HG03439 (cell line): ENCODE measurements at regions not wholly inside any gene's neighbourhood (a gene's known extent, or its start where the extent isn't known, plus 50 kb on each side); places are given as distances from the start of the nearest gene placed in this dataset.

Experiments
- ATAC-seq: cut with Tn5 transposase; IDR thresholded peaks from one replicate; pipeline ENCODE4 v1.9.1; 2021; ENCODE audit warnings: mild to moderate bottlenecking, moderate library complexity; ENCODE audit not compliant: unreplicated experiment

DNA sequence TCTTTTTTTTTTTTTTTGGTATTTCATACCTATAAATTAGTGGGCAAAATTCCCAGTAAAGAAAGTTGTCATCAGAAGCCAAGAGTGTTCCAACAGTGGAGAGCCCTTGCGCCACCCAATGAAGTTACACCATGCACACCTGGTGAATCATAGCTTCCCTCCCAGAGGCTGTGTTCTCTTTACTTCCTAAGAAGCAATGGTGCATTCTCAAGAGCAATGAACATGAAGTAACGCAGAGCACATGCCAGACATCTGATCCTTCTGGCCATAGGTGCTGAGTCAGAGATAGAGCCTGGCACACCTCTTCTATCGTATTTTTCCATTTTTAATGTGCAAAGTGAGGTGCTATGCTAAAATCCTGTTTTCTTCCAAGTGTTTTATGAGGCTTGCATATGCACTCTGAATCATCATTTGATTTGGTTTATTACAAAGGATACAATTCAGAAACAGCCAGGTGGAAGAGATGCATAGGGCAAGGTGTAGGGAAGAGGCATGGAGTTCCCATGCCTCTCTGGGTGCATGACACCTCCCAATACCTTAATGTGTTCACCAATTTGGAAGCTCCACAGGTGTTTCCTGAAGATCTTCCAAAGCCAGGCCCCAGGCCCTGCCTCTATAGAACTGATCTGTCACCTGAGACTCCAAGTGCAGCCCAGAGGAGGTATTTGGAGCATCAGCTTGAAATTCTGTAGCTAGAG is 408.0 kb downstream of the SIPA1L2 start:
- ATAC-seq, result no peak

DNA sequence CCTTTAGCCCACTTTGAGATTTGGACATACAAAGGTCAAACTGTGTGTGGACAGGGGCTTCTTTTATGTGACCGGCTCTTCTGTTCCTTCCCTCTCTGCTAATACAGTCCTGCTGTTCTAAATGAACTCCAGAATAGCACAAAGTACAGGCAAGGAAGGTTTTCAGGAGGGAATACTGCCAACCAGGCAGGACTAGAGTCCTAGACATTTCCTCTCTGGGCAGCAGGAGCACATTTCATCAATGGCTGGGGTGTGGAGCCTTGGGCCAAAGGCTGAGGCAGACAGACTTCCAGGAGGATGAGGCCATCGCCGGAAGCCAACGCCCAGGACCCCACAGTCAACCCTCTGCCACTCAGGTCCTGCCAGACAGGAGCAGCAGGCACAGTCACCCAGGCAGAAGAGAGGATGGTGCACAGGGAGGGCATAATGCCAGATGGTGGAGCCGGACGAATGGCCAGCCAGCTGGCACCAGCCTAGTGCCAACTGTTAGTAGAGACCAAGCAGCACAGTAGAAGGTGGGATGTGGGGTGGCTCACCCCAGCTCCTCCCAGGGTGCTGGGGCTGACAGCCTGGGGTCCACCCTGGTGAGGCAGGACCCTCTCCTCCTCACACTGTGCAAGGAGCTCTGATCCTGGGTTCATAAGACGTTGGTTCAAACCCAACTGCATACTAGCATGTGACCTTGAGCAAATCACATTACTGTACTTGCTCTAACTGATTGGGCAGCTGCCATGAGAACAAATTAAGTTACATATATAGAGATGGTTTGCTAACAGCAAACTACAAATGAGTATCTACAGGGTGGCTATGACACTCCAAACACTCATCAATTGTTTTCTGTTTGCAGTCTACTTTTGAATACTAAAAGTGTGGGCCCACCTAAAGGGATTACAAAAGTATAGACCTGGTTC is 410.7 kb downstream of the SIPA1L2 start:
- no peak for ATAC-seq

DNA sequence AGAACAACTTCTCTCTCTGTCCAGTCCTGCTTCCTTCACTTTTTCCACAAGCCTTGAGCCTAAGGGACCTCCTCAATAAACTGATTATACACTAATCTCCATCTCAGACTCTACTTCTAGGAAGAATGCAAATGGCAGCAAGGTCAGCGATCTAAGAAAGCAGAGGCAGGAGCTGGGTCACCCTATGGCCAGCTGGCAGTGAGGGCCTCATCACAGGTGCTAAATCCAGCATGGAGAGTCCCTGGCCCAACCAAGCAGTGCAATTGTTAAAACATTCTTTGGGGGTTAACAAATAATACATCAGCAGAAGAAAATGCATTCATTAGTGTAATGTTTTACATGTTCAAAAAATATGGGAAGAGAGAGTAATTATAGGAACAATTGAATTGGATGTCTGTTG is 416.0 kb downstream of the SIPA1L2 start:
- ATAC-seq, result no peak

DNA sequence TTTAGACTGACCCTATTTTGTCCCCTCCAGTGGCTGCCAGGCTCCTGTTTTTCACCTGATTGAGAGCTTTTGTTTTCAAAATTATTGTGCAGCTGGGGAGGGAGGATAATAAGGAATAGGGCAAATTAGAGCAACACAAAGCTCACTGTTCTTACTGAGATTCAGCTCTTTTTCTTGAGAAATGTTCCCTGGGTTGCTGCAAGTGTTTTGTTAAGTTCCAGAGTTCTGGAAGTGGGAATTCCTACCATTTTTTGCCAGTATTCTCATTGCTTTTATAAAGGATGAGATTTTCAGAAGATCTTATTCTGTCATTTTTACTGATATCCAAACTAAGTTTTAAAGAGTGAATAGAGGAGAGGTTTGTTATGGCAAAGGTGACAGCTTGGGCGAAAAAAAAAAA is 417.7 kb downstream of the SIPA1L2 start:
- ATAC-seq, result no peak

DNA sequence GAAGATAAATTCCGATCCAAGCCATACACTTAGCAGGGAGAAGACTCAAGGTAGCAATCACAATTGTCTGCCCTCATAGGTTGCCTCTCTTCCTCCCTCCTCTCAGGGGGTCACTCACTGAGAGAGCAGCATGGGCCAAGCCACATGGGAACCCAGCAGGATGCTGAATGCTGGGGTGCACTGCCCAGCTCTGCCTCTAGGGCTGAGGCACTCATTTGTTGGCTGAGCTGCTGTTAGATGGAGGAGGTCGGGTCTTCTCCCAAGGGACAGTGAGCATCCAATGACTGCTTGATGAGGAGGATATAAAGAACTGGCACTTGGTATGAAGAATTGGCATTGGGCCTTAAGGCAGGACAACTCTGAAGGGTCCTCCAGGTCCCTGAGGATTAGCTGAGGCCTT is 418.8 kb downstream of the SIPA1L2 start:
- ATAC-seq, result no peak

DNA sequence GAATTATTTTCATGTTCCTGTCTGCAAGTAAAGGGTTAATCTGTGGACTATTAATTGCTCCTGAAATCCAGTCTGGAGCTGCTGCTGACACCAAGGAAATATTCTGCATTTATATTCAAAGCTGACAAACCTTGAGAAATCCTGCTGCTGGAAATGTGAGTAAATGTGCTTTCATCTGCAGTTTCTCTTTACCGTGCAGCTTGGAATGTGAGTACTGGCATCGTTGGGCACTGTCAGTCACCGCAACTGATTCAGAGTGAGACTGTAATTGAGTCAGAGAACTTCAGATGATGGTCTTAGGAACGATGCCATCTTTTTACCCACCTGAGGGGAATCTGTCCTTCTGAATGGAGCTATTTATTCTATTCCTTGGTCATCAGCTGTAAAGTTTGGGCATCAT is 420.6 kb downstream of the SIPA1L2 start:
- ATAC-seq, result no peak

DNA sequence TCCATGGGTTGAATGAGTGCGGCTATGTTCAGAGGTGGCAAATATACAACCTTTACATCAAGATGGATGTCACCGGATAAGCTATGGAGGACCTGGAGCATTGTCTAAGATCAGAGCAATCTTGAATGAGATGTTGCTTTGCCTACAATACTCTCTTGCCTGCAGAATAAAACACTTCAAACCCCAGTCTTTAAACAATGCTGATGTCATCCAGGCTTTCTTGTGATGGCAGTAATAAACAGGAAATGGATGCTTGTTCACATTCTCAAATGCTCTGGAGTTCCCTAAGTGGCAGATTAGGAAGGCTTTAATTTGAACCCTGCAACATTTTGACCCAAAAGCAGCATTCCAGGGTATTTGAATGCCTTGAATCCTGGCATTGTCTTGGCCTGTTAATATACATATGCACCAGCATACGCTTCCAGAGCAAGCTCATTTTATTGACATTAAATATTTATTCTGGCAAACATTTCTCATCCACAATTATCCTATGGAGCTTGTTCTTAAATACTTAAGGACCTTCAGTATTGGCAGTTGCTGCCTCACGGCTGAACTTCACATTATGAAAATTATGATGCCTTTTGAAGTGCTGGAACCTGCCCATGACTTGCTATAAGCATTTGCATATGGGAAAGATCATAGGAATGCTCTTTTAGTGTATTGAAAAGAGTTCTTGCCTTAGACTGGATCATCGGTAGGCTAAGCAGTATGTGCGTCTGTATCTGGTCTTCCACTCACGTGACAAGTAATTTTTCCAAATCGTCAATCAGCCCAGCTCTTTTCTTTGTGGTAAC is 422.7 kb downstream of the SIPA1L2 start:
- ATAC-seq, result no peak

DNA sequence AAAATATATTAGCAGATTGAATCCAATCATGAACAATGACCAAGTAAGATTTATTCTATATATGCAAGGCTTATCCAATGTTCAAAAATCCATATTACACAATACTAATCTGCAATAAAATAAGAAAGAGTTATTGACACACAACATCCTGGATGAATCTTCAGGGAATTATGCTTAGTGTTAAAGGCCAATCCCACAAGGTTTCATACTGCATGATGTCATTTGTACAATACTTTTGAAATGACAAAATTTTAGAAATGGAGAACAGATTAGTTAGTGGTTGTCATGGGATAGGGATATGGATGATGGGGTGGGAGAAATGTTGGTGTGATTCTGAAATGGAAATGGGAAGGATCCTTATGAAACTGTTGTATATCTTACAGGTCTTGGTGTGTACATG is 425.7 kb downstream of the SIPA1L2 start:
- no peak for ATAC-seq

DNA sequence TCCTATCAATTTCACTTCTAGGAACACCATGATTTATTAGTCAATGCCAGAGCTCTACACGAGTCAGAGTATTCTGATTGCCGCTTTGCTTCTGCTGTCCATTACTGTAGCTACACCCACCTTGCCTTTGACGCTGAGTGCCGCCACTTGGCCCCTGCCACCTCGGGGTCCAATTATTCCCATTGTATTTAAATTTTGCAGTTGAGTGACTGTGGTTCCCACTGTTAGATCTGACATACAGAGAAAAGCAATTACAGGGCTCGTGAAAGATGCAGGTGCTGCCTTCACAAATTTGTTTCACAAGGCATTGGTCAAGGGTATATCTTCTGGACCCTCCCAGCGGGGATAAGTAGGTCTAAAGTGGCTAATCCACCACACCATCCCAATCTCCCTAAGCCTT is 428.9 kb downstream of the SIPA1L2 start:
- ATAC-seq, result no peak

DNA sequence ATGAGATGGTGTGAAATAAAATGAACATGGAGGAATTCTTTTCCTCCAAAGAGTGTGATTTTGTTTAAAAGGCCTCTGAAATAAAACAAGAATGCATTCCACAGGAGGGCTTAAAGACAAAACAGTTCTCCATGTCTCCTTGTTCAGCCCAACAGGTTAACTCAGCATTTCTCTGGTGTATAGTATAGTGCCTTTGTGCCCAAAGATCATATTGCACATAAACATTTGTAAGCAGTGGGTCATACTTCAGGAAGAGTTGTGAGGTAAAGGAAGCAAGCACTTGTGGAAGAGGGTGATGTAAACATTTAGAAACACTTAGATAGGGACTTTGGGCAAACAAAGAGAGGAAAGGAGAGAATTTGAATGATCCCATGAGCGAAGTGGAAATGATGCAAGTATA is 433.9 kb downstream of the SIPA1L2 start:
- ATAC-seq, result no peak

DNA sequence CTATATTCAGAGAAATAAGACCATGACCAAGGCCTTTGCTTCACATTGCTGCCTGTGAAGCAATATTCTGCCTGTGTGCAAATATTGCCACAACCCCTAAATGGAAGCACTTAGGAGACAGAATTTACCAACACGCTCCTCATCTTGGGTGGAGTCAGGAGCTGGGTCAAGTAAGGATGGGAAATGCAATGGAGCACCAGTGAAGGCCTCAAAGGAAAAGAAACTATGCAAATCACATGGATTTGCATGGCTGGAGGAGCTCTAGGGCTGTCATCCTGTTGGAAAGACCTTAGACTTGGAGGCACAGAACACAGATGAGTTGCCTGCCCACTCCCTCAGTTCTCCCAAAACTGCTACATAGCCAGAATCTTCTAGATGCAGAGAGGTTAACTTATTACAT is 435.5 kb downstream of the SIPA1L2 start:
- no peak for ATAC-seq

DNA sequence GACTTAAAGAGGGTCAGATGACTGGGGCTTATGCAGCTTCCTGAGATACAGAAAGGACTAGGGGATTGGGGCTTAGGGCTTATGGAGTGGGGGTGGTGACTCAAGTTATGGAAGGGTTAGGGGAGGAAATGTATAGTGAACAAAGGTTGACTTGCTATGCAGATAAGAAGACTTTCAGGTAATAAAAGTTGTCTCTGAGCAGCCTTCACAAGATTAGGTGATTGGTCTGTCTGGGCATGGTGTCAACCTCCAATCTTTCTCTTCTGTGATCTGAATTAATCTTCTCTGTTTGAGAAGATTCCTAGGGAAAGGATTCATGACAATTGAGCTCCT is 436.5 kb downstream of the SIPA1L2 start:
- ATAC-seq, result no peak

DNA sequence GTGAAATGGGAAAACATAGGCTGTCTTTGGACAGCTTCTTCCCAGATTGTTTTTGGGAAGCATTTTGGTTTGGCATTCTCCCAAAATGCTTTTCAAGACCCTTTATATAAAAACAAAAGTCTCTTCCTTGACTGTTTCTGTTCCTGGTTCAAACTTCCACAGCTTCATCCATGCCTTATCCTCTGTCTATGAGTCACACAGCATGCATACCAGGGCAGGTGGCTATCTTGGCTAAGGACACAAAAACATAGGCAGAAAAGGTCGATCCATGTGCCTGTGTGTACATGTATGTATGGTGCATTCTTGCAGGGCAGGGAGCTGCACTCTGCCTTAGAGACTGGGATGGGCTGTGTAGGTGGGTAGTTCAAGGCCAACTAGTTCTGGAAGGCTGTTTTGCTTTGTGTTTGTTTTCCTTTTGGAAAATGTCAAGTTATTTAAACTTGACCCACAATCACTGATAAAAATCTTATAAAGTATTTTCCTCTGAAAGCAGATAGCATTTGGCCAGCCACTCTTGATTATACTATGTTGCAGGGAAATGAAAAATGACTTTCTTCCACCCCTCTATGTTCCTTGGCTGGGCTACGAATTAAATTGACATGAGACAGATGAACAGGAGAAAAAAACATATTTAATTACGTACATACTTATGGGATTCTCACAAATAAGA is 437.0 kb downstream of the SIPA1L2 start:
- ATAC-seq, result no peak

DNA sequence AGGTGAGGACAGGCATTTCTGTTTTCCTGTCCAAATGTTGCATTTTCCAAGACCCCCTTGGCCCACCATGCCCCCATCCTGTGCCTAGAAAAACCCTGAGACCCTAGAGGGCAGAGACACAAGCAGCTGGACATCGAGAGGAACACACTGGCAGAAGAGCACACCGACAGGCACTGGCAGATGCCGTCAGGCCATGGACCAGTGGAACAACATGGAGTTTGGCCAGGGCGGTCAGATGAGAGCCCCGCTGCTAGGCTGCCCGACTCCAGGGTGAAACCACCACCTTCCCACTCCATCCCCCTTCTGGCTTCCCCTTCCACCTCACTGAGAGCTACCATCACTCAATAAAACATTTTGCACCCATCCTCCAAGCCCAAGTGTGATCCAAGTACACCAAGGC is 438.4 kb downstream of the SIPA1L2 start:
- no peak for ATAC-seq

DNA sequence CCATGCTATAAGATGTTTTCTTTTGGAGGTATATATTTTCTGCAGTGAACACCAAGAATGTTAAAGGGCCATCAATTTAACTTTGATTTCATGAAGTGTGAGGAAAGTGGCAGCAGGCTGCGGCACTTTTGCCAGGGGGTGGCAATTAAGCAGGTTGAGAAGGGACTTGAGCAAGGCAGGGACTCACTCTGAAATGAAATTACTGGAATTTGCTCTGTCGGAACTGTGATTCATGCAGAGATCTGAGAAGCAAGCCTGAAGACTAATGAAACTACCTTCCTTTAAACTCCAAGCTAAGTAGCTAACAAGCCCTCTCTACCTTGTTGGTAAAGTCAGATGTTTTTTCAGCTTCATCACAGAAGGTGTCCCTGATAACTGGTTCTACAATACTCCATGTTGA is 441.6 kb downstream of the SIPA1L2 start:
- no peak for ATAC-seq

DNA sequence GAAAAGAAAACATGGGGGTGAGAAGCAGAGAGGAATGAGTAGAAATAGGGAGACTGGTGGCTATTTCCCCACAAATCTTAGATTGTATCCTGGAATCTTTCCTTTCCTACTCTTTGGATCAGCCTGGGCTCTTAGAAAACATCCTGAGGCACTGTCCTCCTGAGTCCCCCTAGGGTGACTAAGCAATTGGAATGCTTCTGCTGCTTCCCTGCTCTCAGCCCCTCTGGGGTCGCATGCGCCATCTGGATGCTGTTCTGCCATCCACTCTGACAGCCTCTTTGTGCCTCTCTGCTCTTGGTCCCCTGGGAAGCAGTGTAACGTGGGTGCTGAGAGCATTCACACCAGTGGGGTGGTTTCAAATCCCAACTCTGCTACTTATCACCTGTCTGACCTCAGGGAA is 443.0 kb downstream of the SIPA1L2 start:
- ATAC-seq, result no peak

DNA sequence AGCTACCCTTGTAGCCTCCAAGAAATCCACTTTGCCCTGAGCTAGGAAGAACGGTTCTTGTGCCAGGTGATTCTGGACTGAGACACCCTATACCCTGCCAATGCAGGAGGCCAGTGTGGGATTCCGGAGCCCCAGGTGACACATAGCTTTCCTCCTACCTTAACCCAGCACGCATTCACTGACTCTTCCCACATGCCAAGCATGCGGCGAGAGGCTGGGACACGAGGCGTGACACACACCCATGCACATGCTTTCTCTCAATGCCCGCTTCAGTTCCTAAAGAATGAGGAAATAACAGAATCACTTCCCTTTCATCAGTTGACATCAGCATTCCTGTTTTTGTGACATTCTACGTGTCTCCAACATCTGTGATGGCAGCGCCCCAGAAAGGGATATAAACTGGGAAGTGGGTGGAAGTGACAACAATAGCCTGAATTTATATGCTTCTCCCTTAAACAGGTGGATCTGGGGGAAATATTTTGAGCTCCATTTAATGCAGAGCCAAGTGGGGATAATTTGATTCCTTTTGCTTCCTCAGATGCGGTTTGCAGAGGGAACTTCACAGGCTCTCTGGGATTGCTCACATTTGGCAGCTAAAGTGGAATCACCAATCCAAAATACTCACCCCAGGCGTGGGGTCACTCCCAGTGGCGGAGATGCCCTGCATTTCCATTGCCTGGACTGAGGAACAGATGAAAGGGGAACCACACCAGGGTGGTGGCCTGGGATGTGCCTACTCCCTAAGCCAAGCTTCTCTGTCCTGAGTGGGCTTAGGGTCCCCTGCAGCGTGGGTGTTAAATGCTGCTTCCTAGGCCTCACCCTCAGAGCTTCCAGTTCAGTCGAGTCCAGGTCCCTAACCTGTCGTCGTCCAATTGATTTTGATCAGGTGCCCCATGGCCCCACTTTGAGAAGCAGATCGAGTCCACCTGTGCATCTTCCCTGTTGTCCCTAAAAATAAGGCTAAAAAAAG is 445.1 kb downstream of the SIPA1L2 start:
- ATAC-seq, result no peak

DNA sequence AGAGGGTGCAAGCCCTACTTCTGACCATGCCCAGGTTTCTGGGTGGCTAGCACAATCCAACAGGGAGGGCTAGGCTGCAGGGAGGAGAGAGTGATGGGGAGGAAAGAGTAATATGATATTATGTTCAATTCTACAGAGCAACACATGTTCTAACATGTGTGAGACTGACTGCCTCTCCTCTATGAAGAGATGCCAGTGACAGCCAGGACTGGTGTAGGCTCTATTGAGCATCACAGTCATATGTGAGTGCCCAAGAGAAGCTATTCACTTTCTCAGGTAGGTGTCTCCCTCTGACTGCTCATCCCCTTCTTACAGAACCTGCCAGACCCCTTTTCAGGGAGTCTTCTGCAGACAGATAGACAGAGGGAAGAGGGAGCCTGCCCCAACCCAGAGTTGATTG is 446.1 kb downstream of the SIPA1L2 start:
- ATAC-seq, result no peak

DNA sequence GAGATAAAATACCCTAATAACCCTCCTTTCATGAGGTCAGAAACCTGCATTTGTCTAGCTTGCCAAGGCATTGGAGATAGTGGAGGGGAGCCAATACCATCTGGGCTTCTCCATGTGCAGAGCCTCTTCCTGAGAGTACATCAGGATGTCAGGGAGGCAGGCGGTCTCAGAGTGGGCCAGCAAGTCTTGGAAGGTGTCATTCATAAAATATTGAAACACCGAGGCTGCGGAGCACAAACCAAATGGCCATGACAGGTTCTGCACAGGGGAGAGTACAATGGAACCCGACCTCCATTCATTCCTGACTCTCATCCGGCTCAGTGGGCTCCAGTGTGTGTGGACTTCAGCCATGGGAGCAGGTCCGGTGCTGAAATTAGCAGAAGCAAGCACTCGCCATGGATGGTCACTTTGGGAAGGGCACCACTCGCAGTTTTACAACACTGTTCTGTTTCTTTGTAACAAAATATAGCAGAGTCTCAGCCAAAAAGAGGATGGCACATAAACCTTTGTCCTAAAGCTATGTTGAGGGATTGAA is 446.6 kb downstream of the SIPA1L2 start:
- no peak for ATAC-seq

DNA sequence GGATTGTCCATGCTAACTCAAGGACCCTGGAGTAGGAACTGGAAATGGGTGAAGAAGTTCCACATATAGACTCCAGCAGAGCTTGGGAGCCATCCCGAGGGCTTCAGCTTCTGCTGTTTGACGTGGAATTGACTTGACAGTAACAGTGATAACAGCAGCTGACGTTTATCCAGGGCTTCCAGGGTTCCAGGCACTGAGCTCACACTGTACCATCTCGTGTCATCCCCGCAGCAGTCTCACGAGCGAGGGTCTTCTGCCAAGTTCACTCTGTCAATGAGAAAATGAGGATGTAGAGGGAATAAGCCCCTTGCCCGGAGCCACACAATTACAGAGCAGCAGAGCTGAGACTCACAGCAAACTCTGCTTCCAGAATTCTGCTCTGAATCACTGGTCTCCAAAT is 447.7 kb downstream of the SIPA1L2 start:
- ATAC-seq, result no peak
